ENCODE measurements at regions not wholly inside any gene's neighbourhood (a gene's known extent, or its start where the extent isn't known, plus 50 kb on each side); places are given as distances from the start of the nearest gene placed in this dataset.

DNA sequence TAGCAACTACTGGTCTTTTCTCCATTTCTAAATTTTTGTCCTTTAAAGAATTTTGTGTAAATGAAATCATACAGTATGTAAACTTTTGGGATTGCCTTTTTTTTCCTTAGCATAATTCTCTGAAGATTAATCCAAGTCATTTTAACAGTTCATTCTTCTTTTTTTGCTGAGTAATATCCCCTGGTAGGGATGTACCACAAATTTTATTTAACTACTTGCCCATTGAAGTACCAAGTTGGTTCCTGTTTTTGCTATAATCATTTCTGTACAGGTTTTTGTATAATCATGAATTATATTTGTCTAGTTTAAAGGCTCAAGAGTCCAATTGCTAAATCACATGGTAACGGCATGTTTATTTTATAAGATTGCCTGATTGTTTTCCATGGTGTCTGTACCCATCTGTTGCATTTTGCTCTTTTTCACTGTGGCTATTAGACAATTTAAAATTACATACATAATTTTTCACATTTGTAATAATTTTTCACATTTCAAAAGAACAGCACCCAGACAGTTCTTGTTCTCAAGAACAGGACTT lies 891.1 kb downstream of the USP25 start:
- no peak for DNase-seq (ENCODE audit: low read depth)
- no peaks in the 10 kb centered on the region for H3K4me1 ChIP-seq (ENCODE audit: control insufficient read depth, insufficient read depth, low read length)
- H3K9me3 ChIP-seq (ENCODE audit: control insufficient read depth, low read length) = no peaks in the 10 kb centered on the region
- no peak overlapping the region for H3K9ac ChIP-seq (ENCODE audit: low read length)
- no peaks in the 10 kb centered on the region for H3K36me3 ChIP-seq (ENCODE audit: control insufficient read depth, insufficient read depth, low read length, severe bottlenecking)
- no peaks in the 10 kb centered on the region for H3K27me3 ChIP-seq (replicated peaks; ENCODE audit: control insufficient read depth, insufficient read depth, low read length)
- no peak overlapping the region for H3K4me3 ChIP-seq (ENCODE audit: low read length)

DNA sequence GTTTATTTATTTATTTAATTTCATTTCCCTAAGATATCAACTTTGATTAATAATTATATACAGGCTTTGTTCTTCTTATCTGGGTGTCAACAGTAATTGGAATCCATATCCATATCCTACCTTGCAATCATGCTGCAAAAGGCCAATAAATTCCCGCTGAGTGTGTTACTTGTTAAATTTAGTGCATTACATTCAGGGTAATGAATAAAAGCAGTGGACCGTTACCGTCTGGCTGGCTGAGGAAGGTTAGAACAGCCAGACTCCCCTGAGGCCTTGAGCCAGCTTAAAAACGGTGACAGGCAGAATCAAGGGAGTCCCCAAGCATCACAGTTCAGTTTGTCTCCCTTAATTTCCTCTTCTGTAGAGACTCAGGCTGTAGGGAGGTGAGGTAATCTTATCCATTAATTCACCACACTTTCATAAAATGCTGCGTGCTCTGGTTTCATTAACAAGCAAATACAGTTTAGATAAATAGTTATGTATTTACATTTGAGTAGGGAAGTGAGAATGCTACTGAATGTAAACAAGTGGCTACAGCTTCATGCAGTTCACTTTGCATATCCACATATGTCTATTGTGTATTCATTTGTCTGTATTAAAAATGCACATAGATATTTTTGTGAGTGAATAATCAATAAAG lies 888.2 kb upstream of the CXADR start:
- Histone ChIP-seq H3K4me3 (ENCODE audit: low read length) (no peak overlapping the region), H3K9me3 (ENCODE audit: control insufficient read depth, low read length) (no peaks in the 10 kb centered on the region), H3K27me3 (replicated peaks; ENCODE audit: control insufficient read depth, insufficient read depth, low read length) (no peaks in the 10 kb centered on the region), H3K36me3 (ENCODE audit: control insufficient read depth, insufficient read depth, low read length, severe bottlenecking) (no peaks in the 10 kb centered on the region), H3K9ac (ENCODE audit: low read length) (no peak overlapping the region), H3K4me1 (ENCODE audit: control insufficient read depth, insufficient read depth, low read length) (no peaks in the 10 kb centered on the region)
- no peak for DNase-seq (ENCODE audit: low read depth)

DNA sequence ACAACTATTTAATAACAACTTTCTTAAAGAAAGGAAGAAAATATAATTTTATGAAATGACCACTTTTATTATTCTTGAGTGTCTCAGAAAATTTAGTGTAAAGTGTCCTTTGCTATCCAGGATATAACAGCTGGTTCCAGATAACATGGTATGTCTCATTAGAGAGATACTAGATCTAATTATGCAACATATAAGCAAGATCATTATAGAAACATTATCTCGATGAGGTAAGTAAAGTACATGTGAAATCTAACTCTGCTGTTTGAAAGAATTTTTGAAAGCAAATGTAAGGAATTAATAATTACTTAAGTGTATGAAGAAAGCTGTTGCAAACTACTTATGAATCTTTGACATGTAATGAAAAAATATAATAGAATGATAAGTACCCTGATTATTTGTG lies 887.4 kb upstream of the CXADR start:
- Histone ChIP-seq H3K4me3 (ENCODE audit: low read length) (no peak overlapping the region), H3K36me3 (ENCODE audit: control insufficient read depth, insufficient read depth, low read length, severe bottlenecking) (peaks cover 2% of the 10 kb centered on the region), H3K9me3 (ENCODE audit: control insufficient read depth, low read length) (no peaks in the 10 kb centered on the region), H3K27me3 (replicated peaks; ENCODE audit: control insufficient read depth, insufficient read depth, low read length) (no peaks in the 10 kb centered on the region), H3K4me1 (ENCODE audit: control insufficient read depth, insufficient read depth, low read length) (no peaks in the 10 kb centered on the region), H3K9ac (ENCODE audit: low read length) (no peak overlapping the region)
- DNase-seq (ENCODE audit: low read depth) = no peak

DNA sequence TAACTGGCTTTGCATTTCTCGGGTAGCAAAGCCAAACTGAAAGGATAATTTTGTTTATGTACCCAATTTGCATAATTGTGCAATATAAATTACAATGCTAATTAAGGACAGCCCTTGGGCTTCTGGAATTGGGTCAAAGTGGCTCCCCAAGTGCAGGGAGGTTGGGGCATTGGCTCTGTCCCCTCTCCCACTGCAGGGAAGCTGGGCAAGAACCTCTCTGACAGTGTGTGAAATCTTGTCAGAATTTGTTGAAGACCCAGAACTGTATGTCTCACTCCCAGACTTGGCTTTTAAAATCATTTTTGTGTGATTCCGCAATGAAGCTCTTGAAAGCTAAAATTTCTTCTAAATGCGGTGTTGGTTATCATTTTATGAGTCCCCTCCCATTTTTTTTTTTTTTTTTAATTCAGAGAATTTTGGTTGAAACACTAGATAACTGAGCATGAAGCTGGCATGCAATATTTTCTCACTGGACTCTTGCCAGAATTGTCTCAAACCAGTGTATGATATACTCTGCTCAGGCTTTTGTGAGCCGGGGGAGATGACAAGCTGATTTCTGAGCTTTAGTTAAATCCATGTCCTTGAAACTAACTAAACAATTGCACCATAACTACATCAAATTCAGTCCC lies 878.9 kb upstream of the CXADR start:
- H3K9ac ChIP-seq (ENCODE audit: low read length) = no peak overlapping the region
- H3K27me3 ChIP-seq (replicated peaks; ENCODE audit: control insufficient read depth, insufficient read depth, low read length) = no peaks in the 10 kb centered on the region
- H3K36me3 ChIP-seq (ENCODE audit: control insufficient read depth, insufficient read depth, low read length, severe bottlenecking) = peaks cover 6% of the 10 kb centered on the region
- H3K4me3 ChIP-seq (ENCODE audit: low read length) = no peak overlapping the region
- no peaks in the 10 kb centered on the region for H3K9me3 ChIP-seq (ENCODE audit: control insufficient read depth, low read length)
- DNase-seq (ENCODE audit: low read depth) = peak; percentile 59
- H3K4me1 ChIP-seq (ENCODE audit: control insufficient read depth, insufficient read depth, low read length) = peaks cover 16% of the 10 kb centered on the region

DNA sequence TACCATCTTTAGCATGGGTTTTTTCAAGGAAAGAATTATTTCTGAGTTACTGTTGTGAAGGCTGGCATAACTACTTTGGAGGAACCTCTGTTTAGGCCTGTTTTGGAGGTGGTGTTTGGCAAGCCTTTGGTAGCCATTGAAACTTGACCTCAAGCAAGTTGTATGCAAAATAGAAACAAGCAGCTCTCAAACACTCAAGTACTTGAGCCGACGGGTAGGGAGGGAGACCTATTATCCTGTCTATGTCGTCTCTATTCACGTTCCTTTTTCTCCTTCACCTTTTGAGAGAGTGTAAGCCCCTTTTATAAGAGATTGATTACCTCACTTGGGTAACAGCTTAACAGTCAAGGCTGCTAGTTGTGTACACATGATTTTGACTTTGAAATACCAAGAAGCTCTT lies 878.3 kb upstream of the CXADR start:
- no peak overlapping the region for H3K9ac ChIP-seq (ENCODE audit: low read length)
- H3K4me1 ChIP-seq (ENCODE audit: control insufficient read depth, insufficient read depth, low read length) = peaks cover 16% of the 10 kb centered on the region
- no peak overlapping the region for H3K4me3 ChIP-seq (ENCODE audit: low read length)
- peaks cover 6% of the 10 kb centered on the region for H3K36me3 ChIP-seq (ENCODE audit: control insufficient read depth, insufficient read depth, low read length, severe bottlenecking)
- H3K27me3 ChIP-seq (replicated peaks; ENCODE audit: control insufficient read depth, insufficient read depth, low read length) = no peaks in the 10 kb centered on the region
- H3K9me3 ChIP-seq (ENCODE audit: control insufficient read depth, low read length) = no peaks in the 10 kb centered on the region
- DNase-seq (ENCODE audit: low read depth) = no peak

DNA sequence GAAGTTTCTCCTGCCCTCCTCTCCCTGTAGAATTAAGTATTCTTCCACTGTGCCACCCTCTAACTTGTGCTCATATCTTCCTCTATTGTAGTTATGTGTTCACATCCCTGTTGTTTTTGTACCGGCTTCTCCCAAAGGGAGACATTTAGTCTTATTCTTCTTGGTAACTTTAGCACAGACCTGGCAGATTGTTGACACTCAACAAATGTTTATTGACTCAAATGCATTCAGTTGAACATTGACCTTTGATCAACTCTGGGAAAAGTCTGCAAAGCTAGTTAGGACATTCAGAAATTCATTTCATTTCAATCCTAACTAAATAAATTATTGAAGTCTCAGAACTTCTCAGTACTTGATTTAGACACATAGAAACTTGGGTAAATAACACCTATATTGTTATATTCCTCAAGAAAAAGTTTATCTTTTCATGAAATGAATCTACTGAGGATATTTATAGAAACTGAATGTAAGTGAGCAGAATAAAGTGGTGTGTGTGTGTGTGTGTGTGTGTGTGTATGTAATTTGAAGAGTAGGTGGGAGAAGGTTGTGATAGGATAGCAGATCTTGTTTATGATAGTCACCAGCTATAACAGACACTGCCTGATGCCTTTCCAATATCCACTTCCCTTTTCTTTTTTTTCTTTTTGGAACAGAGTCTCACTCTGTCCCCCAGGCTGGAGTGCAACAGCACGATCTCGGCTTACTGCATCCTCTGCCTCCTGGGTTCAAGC lies 872.4 kb upstream of the CXADR start:
- Histone ChIP-seq H3K36me3 (ENCODE audit: control insufficient read depth, insufficient read depth, low read length, severe bottlenecking) (no peaks in the 10 kb centered on the region), H3K9ac (ENCODE audit: low read length) (no peak overlapping the region), H3K4me1 (ENCODE audit: control insufficient read depth, insufficient read depth, low read length) (no peaks in the 10 kb centered on the region), H3K27me3 (replicated peaks; ENCODE audit: control insufficient read depth, insufficient read depth, low read length) (no peaks in the 10 kb centered on the region), H3K9me3 (ENCODE audit: control insufficient read depth, low read length) (peaks cover 2% of the 10 kb centered on the region), H3K4me3 (ENCODE audit: low read length) (no peak overlapping the region)
- DNase-seq (ENCODE audit: low read depth) = no peak

DNA sequence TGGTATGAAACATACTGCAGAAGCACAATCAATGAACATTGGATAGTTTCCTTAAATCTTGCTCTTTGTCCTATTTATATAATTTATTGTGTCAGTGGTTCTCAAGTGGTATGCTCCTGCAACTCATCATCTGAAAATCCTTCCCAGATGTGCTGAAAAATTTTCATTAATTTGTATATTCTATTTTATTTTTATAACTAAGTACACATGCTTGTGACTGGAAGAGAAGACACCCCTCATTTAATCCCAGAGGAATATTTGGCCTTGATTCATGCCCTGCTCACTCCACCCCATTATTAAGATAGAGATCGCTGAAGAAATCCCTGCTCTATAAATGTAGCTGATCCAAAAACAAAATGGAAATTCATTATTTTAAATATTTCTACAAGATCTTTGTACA lies 870.5 kb upstream of the CXADR start:
- H3K9ac ChIP-seq (ENCODE audit: low read length) = no peak overlapping the region
- no peaks in the 10 kb centered on the region for H3K4me1 ChIP-seq (ENCODE audit: control insufficient read depth, insufficient read depth, low read length)
- peaks cover 2% of the 10 kb centered on the region for H3K9me3 ChIP-seq (ENCODE audit: control insufficient read depth, low read length)
- no peaks in the 10 kb centered on the region for H3K27me3 ChIP-seq (replicated peaks; ENCODE audit: control insufficient read depth, insufficient read depth, low read length)
- H3K4me3 ChIP-seq (ENCODE audit: low read length) = no peak overlapping the region
- H3K36me3 ChIP-seq (ENCODE audit: control insufficient read depth, insufficient read depth, low read length, severe bottlenecking) = no peaks in the 10 kb centered on the region
- no peak for DNase-seq (ENCODE audit: low read depth)

DNA sequence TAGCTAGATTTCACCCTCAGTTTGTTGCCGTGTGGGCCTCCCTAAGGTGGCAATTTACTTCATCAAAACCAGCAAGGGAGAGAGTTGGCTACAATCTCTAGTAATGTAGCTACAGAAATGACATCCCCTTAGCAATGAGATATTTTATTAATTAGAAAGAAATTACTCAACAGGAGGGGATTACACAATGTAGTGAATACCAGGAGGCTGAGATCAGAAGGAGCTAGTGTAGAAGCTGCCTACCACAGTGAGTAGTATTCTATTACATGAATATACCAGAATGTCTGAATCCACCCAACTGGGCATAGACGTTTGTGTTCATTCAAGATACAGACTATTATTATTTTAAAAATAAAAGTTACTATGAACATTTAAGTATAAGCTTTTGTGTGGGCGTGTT lies 868.2 kb upstream of the CXADR start:
- H3K4me1 ChIP-seq (ENCODE audit: control insufficient read depth, insufficient read depth, low read length) = no peaks in the 10 kb centered on the region
- no peak for DNase-seq (ENCODE audit: low read depth)
- H3K36me3 ChIP-seq (ENCODE audit: control insufficient read depth, insufficient read depth, low read length, severe bottlenecking) = no peaks in the 10 kb centered on the region
- peaks cover 2% of the 10 kb centered on the region for H3K9me3 ChIP-seq (ENCODE audit: control insufficient read depth, low read length)
- H3K4me3 ChIP-seq (ENCODE audit: low read length) = no peak overlapping the region
- no peak overlapping the region for H3K9ac ChIP-seq (ENCODE audit: low read length)
- no peaks in the 10 kb centered on the region for H3K27me3 ChIP-seq (replicated peaks; ENCODE audit: control insufficient read depth, insufficient read depth, low read length)

DNA sequence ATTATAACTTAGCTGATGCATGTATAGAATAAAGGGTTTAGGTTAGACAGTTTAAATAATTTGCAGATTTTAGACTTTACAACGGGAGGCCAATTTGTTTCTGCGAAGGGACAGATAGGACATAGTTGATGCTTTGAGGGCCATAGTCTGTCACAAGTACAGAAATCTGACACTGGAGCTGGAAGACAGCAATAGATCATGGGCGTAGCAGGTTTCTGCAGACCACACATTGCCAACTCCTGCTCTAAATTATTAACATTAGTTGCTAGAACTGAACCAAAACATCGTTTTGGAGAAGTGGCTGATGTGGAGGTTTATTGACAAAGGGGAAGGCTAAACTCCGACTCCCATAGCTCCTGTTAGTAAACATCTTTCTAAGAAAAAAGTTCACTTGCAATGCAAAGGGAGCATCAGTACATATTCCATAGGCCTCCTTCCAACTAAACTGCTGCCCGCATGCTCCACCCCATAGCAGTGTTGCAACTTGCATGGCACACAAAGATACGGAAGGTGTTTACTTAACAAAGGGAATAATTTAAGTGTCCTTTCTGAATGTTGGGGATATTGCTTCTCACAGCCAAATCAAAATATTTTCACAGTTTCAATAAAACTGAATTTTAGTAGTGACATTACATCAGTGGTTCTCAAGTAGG lies 862.0 kb upstream of the CXADR start:
- DNase-seq (ENCODE audit: low read depth) = no peak

DNA sequence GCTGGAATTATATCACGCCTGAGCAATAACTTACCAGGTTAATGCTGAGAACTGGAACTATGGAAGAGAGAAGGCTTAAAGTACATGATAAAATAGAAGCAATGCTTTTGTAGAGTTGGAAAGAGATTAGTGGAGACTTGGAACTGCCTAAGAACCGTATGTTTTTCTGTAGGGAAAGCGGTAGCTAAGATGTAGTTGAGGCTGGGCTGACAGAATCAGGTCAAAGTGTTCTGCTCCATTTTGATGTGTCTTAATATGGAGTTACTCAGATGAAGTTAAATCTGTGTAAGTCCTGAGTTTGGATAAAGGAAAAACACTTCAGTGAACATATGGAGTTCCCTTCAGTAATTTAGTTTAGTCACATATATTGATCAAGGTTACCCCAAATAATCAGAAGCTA lies 860.9 kb upstream of the CXADR start:
- no peaks in the 10 kb centered on the region for H3K4me1 ChIP-seq (ENCODE audit: control insufficient read depth, insufficient read depth, low read length)
- no peak for DNase-seq (ENCODE audit: low read depth)
- no peaks in the 10 kb centered on the region for H3K9me3 ChIP-seq (ENCODE audit: control insufficient read depth, low read length)
- H3K4me3 ChIP-seq (ENCODE audit: low read length) = no peak overlapping the region
- H3K27me3 ChIP-seq (replicated peaks; ENCODE audit: control insufficient read depth, insufficient read depth, low read length) = no peaks in the 10 kb centered on the region
- H3K9ac ChIP-seq (ENCODE audit: low read length) = no peak overlapping the region
- no peaks in the 10 kb centered on the region for H3K36me3 ChIP-seq (ENCODE audit: control insufficient read depth, insufficient read depth, low read length, severe bottlenecking)

More for the DNA sequence above, 862.0 kb upstream of the CXADR start:
- H3K4me3 ChIP-seq (ENCODE audit: low read length) = no peak overlapping the region
- no peaks in the 10 kb centered on the region for H3K9me3 ChIP-seq (ENCODE audit: control insufficient read depth, low read length)
- no peaks in the 10 kb centered on the region for H3K27me3 ChIP-seq (replicated peaks; ENCODE audit: control insufficient read depth, insufficient read depth, low read length)
- H3K36me3 ChIP-seq (ENCODE audit: control insufficient read depth, insufficient read depth, low read length, severe bottlenecking) = no peaks in the 10 kb centered on the region
- no peaks in the 10 kb centered on the region for H3K4me1 ChIP-seq (ENCODE audit: control insufficient read depth, insufficient read depth, low read length)
- H3K9ac ChIP-seq (ENCODE audit: low read length) = no peak overlapping the region

DNA sequence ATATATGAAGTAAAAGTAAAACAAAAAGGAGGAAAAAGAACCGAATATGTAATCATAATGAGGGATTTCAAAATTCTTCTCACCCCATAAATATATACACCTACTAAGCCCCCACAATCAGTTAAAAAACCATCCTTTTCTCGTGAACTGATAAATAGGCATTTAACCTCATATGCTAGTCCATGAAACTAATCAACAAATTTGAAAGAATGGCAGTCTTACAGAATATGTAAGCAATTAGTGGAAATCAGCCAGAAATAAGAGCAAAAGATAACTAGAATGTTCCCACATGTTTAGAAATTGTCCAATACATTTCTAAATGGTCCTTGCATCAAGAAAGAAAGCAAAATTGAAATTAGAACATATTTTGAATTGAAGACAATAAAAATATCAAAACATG lies 849.4 kb upstream of the CXADR start:
- no peaks in the 10 kb centered on the region for H3K27me3 ChIP-seq (replicated peaks; ENCODE audit: control insufficient read depth, insufficient read depth, low read length)

More for the DNA sequence above, 849.4 kb upstream of the CXADR start:
- Histone ChIP-seq H3K4me3 (ENCODE audit: low read length) (no peak overlapping the region), H3K9ac (ENCODE audit: low read length) (no peak overlapping the region), H3K9me3 (ENCODE audit: control insufficient read depth, low read length) (no peaks in the 10 kb centered on the region), H3K36me3 (ENCODE audit: control insufficient read depth, insufficient read depth, low read length, severe bottlenecking) (no peaks in the 10 kb centered on the region), H3K4me1 (ENCODE audit: control insufficient read depth, insufficient read depth, low read length) (no peaks in the 10 kb centered on the region)
- DNase-seq (ENCODE audit: low read depth) = no peak
